ENCODE measurements at regions not wholly inside any gene's neighbourhood (a gene's known extent, or its start where the extent isn't known, plus 50 kb on each side); places are given as distances from the start of the nearest gene placed in this dataset.
"Not testable (repeated sequence)": the region's sequence is repeated elsewhere in the genome, so short reads cannot be mapped to it uniquely, and the experiment has no call there.

- no peak for TF ChIP-seq REST (IDR thresholded peaks at IDR 0.05)
- no peak for TF ChIP-seq RARB (CRISPR knock-in tag; IDR thresholded peaks at IDR 0.05)
- TF ChIP-seq RFX5 (IDR thresholded peaks at IDR 0.05), result no peak
- TF ChIP-seq RNF2 (IDR thresholded peaks at IDR 0.05; ENCODE audit: borderline replicate concordance, low read depth), result no peak
- no peak for TF ChIP-seq BHLHE40 (IDR thresholded peaks at IDR 0.05; ENCODE audit: low read depth, low read length)
- no peak for TF ChIP-seq NR3C1 (IDR thresholded peaks at IDR 0.05)
- TF ChIP-seq EP300 (IDR thresholded peaks at IDR 0.05), result no peak
- no peak for TF ChIP-seq RCOR1 (IDR thresholded peaks at IDR 0.05; ENCODE audit: low read depth, low read length)
- TF ChIP-seq HES2 (IDR thresholded peaks at IDR 0.05), result no peak
- TF ChIP-seq TFCP2L1 (CRISPR knock-in tag; IDR thresholded peaks at IDR 0.05), result no peak
- no peak for TF ChIP-seq NPAS2 (CRISPR knock-in tag; IDR thresholded peaks at IDR 0.05; ENCODE audit: borderline replicate concordance)
- no peak for TF ChIP-seq FOSB (CRISPR knock-in tag; IDR thresholded peaks at IDR 0.05)
Observed at GRCh38 chr10:109308971-109309370, 614.3 kb downstream of the XPNPEP1 start (continued).

- 6% methylated on average over 5 of the region's 5 CpGs for WGBS (ENCODE audit: missing lambda C conversion rate)
- POLR2A ChIA-PET; H3K4me2 ChIP-seq; H3K4me3 ChIP-seq; CTCF ChIA-PET; H3K9me3 ChIP-seq; DNase-seq (ENCODE audit: low read depth in 1 of 2, low spot score in 1 of 2); FAIRE-seq; H3K4me1 ChIP-seq; H3K27ac ChIP-seq; ATAC-seq: not testable (repeated sequence)
Observed at GRCh38 chr10:109307102-109307501, 616.2 kb downstream of the XPNPEP1 start.

- ATAC-seq (no peak), FAIRE-seq (no peak), DNase-seq (ENCODE audit: low read depth in 1 of 2, low spot score in 1 of 2) (no peak)
- CTCF ChIA-PET, result no interaction called here
- H3K4me1 ChIP-seq, result no peaks in the 10 kb centered on the region
- no peak overlapping the region for H3K27ac ChIP-seq
- H3K4me3 ChIP-seq, result no peak overlapping the region
- 12% methylated on average over 5 of the region's 5 CpGs for WGBS (ENCODE audit: missing lambda C conversion rate)
- H3K9me3 ChIP-seq, result no peaks in the 10 kb centered on the region
- no peak for TF ChIP-seq RARB (CRISPR knock-in tag; IDR thresholded peaks at IDR 0.05)
- TF ChIP-seq CEBPB (IDR thresholded peaks at IDR 0.05), result no peak
- TF ChIP-seq ELK1 (IDR thresholded peaks at IDR 0.05; ENCODE audit: low read depth, low read length), result no peak
- TF ChIP-seq HES2 (IDR thresholded peaks at IDR 0.05), result no peak
- TF ChIP-seq FOSB (CRISPR knock-in tag; IDR thresholded peaks at IDR 0.05), result no peak
- no peak for TF ChIP-seq KDM1A (IDR thresholded peaks at IDR 0.05; ENCODE audit: low read depth)
- TF ChIP-seq JUNB (IDR thresholded peaks at IDR 0.05), result no peak
- TF ChIP-seq RCOR1 (IDR thresholded peaks at IDR 0.05; ENCODE audit: low read depth, low read length), result no peak
- no peak for TF ChIP-seq EHF (CRISPR knock-in tag; IDR thresholded peaks at IDR 0.05)
- no peak for TF ChIP-seq SREBF2 (IDR thresholded peaks at IDR 0.05)
- TF ChIP-seq PBX3 (IDR thresholded peaks at IDR 0.05), result no peak
- TF ChIP-seq RNF2 (IDR thresholded peaks at IDR 0.05; ENCODE audit: borderline replicate concordance, low read depth), result no peak
- TF ChIP-seq EP300 (IDR thresholded peaks at IDR 0.05), result no peak
- TF ChIP-seq RAD21 (conservative IDR thresholded peaks at IDR 0.05 in 1 of 2, IDR thresholded peaks at IDR 0.05 in 1 of 2), result no peak
- TF ChIP-seq MAZ (IDR thresholded peaks at IDR 0.05; ENCODE audit: borderline replicate concordance, low read depth, low read length), result no peak
- no peak for TF ChIP-seq BHLHE40 (IDR thresholded peaks at IDR 0.05; ENCODE audit: low read depth, low read length)
- TF ChIP-seq HDAC2 (IDR thresholded peaks at IDR 0.05), result no peak
- TF ChIP-seq ESRRA (IDR thresholded peaks at IDR 0.05; ENCODE audit: borderline replicate concordance, low read length), result no peak
- H3K4me2 ChIP-seq, result no peak overlapping the region
- POLR2A ChIA-PET, result no interaction called here
Observed at GRCh38 chr10:109306698-109307097, 616.6 kb downstream of the XPNPEP1 start.
